ENCODE measurements at regions not wholly inside any gene's neighbourhood (a gene's known extent, or its start where the extent isn't known, plus 50 kb on each side); places are given as distances from the start of the nearest gene placed in this dataset.
A peak's percentile ranks its signal among the peaks of the same experiment; 100 is the strongest.

- H3K4me1 ChIP-seq = no peaks in the 10 kb centered on the region
- H3K27ac ChIP-seq = no peak overlapping the region
- no peaks in the 10 kb centered on the region for H3K27me3 ChIP-seq
- no peak for DNase-seq
- no peaks in the 10 kb centered on the region for H3K36me3 ChIP-seq
- intact Hi-C loops (cut with DNase I; ENCODE audit: low total_unique reads) = no loop called here
- H3K4me3 ChIP-seq = no peak overlapping the region
- H3K9me3 ChIP-seq = no peaks in the 10 kb centered on the region
- TF ChIP-seq, protein P1, sequence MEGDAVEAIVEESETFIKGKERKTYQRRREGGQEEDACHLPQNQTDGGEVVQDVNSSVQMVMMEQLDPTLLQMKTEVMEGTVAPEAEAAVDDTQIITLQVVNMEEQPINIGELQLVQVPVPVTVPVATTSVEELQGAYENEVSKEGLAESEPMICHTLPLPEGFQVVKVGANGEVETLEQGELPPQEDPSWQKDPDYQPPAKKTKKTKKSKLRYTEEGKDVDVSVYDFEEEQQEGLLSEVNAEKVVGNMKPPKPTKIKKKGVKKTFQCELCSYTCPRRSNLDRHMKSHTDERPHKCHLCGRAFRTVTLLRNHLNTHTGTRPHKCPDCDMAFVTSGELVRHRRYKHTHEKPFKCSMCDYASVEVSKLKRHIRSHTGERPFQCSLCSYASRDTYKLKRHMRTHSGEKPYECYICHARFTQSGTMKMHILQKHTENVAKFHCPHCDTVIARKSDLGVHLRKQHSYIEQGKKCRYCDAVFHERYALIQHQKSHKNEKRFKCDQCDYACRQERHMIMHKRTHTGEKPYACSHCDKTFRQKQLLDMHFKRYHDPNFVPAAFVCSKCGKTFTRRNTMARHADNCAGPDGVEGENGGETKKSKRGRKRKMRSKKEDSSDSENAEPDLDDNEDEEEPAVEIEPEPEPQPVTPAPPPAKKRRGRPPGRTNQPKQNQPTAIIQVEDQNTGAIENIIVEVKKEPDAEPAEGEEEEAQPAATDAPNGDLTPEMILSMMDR (IDR thresholded peaks at IDR 0.05) = no peak
Measured at GRCh38 chr1:244980605-244981004, 116.3 kb upstream of the HNRNPU start.

DNA sequence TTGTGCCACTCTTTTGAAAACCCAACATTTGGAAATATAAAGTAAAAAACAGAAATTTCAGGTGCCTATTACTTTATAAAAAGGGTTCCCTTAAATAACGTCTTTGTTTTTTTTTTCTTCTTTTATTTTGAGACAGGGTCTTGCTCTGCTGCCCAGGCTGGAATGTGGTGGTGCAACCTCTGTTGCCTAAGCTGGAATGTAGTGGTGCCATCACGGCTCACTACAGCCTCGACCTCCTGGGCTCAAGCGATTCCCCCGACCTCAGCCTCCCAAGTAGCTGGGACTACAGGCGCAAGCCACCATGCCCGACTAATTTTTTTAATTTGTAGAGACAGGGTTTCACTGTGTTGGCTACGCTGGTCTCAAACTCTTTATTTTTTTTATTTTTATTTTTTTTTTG lies 110.2 kb upstream of the HNRNPU start:
- intact Hi-C loops (cut with DNase I; ENCODE audit: low total_unique reads) = no loop called here
- Histone ChIP-seq H3K27me3 (no peaks in the 10 kb centered on the region), H3K4me1 (peaks cover 0 to 6% (median 0%) of the 10 kb centered on the region in 4 donors), H3K9me3 (no peaks in the 10 kb centered on the region), H3K27ac (no peak overlapping the region), H3K36me3 (no peaks in the 10 kb centered on the region), H3K4me3 (no peak overlapping the region)
- no peak for DNase-seq
- TF ChIP-seq, protein P1 (IDR thresholded peaks at IDR 0.05) = no peak

DNA sequence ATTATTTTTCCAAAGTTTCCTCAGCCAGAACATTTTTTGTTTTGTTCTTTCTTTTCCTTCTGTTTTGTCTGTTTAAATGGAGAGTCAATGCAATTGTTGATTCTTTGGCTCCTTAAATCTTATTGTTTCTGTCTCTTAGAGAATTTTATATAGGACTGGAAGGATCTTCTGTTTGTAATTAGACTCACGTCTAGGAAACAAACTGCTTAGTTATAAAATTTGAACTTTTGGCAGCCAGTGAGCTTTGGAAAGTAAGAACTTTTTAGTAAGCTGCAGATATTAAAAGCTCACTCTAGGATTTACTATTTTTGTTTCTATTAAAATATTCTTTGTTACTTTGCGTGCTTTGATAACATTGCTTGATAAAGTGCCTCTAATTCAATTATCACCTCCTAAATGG lies 109.8 kb upstream of the HNRNPU start:
- peaks cover 0 to 6% (median 0%) of the 10 kb centered on the region in 4 donors for H3K4me1 ChIP-seq
- no peak for DNase-seq
- no peaks in the 10 kb centered on the region for H3K27me3 ChIP-seq
- H3K36me3 ChIP-seq = no peaks in the 10 kb centered on the region
- H3K4me3 ChIP-seq = no peak overlapping the region
- H3K27ac ChIP-seq = peak overlapping the region in 1 of 2 donors; percentile 2
- TF ChIP-seq, protein P1 (IDR thresholded peaks at IDR 0.05) = no peak
- intact Hi-C loops (cut with DNase I; ENCODE audit: low total_unique reads) = no loop called here
- H3K9me3 ChIP-seq = no peaks in the 10 kb centered on the region

DNA sequence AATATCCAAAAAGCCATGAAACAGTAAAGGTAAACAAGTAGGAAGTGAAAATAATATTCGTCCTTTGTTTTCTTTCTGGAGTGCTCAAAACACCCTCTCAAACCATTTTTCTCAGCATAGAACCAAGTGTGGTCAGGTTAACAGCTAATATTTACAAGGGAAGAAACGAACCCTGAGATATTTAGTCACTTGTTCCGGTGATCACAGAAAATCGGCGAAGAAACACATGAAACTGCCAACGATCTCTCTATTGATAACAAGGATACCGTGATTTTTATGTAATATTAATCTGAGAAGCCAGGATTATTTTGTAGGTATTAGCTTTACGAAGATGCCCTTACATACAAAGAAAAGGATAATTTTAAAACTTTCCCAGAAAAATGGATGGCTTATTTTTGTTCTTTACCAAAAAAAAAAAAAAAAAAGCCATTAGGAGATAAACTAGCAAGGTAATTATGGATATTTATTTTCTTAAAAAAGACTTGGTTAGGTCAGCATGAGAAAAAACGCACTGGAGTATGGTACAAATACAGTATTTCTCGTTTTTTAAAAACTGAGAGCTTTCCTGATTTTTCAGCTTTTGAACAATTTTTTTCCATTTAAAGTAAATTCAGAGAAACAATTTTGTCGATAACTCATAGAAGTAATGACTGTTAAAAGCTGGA lies 107.3 kb upstream of the HNRNPU start:
- H3K36me3 ChIP-seq = no peaks in the 10 kb centered on the region
- DNase-seq = no peak
- intact Hi-C loops (cut with DNase I; ENCODE audit: low total_unique reads) = loop anchor here (2.0 kb wide), 2 partner anchors 137 to 319 kb away; partner anchors contain the start of genes COX20 and DESI2
- H3K9me3 ChIP-seq = no peaks in the 10 kb centered on the region
- H3K4me1 ChIP-seq = peaks cover 0 to 17% (median 7%) of the 10 kb centered on the region in 4 donors
- no peaks in the 10 kb centered on the region for H3K27me3 ChIP-seq
- TF ChIP-seq, protein P1 (IDR thresholded peaks at IDR 0.05) = no peak
- H3K4me3 ChIP-seq = peak overlapping the region; percentile 70 to 81
- peak overlapping the region; percentile 99 to 100 for H3K27ac ChIP-seq

DNA sequence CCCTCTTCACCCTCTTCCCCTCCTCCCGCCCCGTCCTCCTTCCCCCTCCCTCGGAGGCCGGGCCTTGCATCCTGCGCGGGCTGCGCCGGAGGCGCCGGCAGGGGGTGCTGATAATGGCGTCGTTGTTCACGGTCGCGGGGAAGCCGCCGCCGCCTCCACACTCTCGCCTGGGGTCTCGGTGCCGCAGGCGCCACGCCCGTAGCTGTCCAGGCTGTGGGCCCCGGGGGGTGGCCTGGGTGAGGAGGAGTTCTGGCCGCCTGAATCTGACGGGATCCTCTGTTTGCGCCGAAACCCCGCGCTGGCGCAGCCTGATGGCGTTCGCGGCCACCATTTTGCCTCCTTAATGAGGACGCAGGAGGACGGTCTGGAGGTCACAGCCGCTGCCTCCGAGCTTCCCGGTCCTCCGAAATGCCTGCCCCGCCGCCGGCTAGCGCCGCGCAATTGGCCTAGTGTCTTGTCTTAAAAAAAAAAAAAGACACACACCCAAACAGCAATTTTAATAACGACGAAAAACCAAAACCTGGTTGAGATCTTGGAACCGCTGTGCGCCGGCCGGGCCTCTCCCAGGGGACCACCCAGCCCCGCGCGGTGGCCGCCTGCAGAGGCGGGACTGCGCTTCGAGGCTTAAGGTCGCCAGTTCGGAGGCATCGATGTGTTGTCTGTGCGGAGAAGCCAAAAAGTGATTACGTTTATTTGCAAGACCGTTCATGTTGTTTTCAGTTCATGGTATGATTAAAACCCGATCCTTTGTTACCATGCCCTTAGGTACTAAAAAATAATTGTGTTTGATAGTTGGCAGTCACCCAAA lies 106.6 kb upstream of the HNRNPU start:
- TF ChIP-seq, protein P1 (IDR thresholded peaks at IDR 0.05) = peak; percentile 52 to 74
- no peaks in the 10 kb centered on the region for H3K36me3 ChIP-seq
- H3K9me3 ChIP-seq = no peaks in the 10 kb centered on the region
- peaks cover 0 to 17% (median 7%) of the 10 kb centered on the region in 4 donors for H3K4me1 ChIP-seq
- intact Hi-C loops (cut with DNase I; ENCODE audit: low total_unique reads) = loop anchor here (1.0 to 2.0 kb wide), 3 partner anchors 107 to 318 kb away; partner anchors contain the start of genes COX20, DESI2 and HNRNPU
- peak overlapping the region; percentile 70 to 81 for H3K4me3 ChIP-seq
- peak overlapping the region; percentile 99 to 100 for H3K27ac ChIP-seq
- H3K27me3 ChIP-seq = no peaks in the 10 kb centered on the region
- DNase-seq = peak; percentile 91 to 97

Data from tibial artery (tissue), 4 donors.